ENCODE measurements at regions not wholly inside any gene's neighbourhood (a gene's known extent, or its start where the extent isn't known, plus 50 kb on each side); places are given as distances from the start of the nearest gene placed in this dataset.

GRCh38 chr1:244265507-244265906, 186.2 kb downstream of the ADSS2 start:
- no peak for DNase-seq (ENCODE audit: low spot score)

DNA sequence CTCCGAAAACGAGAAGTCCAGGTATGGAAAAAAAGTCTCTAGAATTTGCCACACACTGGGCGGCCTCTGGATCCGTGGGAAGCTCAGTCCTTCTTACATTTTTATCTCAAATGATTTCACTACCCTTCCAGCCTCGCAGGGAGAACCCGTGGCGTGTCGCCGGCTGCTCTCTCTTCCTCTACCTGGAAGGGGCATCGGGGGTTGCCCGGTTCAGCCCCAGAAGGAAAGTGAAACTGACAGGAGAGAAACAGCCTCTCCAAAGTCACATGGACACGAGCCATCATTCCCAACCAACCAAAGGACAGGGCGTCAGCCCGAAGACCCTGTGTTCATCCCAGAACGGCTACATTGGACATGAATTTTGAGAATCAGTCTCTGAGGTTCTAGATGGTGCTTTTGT, 182.5 kb downstream of the ADSS2 start:
- no peak for DNase-seq (ENCODE audit: low spot score)

GRCh38 chr1:244271004-244271403, 180.7 kb downstream of the ADSS2 start:
- DNase-seq (ENCODE audit: low spot score), result no peak

GRCh38 chr1:244271691-244272308, 179.9 kb downstream of the ADSS2 start:
- DNase-seq (ENCODE audit: low spot score), result no peak

GRCh38 chr1:244272471-244273261, 179.0 kb downstream of the ADSS2 start:
- peak; percentile 79 for DNase-seq (ENCODE audit: low spot score)

- no peak for DNase-seq (ENCODE audit: low spot score)
Observed at GRCh38 chr1:244273262-244273844, 178.4 kb downstream of the ADSS2 start.

DNA sequence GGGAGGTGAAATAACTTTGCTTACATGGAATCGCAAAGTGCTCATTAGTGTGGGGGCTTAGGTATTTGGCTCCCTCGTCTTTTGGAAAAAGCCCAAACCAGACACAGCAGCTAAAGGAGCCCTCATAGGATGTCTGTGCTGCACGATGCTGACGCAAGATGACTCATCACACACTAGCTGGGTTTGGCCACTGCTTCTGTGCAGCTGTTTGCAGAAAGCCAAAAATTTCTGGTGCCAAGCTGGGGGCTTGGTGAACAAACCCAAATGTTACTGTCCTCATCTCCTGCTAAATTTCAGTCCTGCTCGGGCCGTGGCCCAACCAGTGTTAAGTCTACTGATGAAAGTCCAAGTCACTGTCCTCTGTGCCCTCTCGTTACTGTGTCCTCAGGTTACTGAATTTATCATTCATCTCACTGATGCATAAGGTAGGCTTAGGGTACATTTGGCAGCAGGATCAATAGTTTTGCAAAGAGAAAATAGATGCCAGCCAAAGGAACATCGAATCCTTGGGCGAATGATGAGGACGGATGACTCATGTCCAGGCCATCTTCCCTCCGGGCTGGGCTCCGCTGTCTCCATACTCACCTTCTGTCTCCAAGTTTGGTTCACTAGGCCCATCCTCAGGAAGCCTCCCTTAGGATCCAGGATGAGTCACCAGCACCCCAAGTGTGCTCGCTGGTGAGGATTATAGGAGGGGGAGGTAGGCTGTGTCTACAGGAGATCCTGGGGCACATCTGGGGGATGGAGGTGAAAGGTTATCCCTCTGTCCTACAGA, 177.7 kb downstream of the ADSS2 start:
- DNase-seq (ENCODE audit: low spot score), result no peak

GRCh38 chr1:244276646-244277045, 175.1 kb downstream of the ADSS2 start:
- DNase-seq (ENCODE audit: low spot score), result no peak

DNA sequence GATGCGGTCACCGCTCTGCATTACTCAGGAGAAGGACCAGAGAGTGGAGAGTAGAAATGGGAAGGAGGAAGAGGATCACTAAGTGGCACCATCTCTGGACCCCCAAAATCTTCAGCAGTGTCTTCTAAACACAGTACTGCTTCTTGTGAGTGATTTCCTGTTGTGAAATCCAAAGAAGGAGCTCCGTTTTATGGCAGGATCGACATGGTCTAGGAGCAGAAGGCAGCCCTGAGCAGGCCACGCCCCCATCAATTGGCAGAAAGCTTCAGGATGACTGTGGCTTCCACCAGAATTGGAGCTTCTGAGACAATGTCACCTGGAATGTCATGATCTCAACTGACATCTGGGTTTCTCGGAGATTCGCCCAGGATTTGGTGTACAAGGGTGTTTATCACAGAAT, 171.5 kb downstream of the ADSS2 start:
- DNase-seq (ENCODE audit: low spot score), result no peak

- no peak for DNase-seq (ENCODE audit: low spot score)
Observed at GRCh38 chr1:244280859-244281258, 170.8 kb downstream of the ADSS2 start.

- DNase-seq (ENCODE audit: low spot score), result no peak
Observed at GRCh38 chr1:244283772-244284171, 167.9 kb downstream of the ADSS2 start.

DNA sequence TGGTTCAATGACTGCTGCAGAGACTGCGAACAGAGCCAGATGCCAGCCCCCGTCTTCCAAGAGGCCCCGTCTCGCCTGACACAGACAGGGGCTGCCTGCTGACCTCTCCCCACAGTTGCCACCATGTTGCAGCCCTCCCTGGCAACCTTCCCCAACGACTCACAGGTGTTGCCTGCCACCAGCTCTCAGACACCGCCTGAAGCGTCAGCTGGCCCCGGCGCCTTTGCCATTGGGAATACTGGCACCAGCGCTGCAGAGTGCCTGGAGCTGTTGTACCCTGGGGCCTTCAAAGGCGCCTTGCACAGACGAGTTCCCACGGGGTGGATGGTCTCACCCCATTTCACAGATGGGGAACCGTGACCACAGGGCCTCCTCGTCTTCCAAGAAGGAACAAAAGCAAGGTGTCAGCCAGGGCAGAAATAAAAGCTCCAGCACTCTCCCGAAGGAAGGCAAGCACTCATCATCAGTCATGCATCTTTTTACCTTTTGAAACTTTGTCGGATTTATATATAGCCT, 167.0 kb downstream of the ADSS2 start:
- DNase-seq (ENCODE audit: low spot score), result no peak

DNA sequence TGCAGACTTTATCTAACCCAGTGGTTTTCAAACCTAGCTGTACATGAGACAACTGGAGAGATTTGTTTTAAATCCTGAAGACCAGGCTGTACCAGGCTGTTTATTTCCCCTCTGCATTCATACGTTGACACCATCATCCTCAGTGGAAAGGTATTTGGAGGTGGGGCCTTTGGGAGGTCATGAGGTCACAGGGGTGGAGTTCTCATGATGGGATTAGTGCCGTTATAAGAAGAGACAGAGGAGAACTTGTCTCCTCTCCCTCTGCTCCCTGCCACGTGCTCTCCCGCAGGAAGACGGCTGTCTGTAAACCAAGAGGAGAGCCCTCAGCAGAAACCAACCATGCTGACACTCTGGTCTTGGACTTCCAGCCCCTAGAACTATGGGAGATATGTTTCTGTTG, 165.4 kb downstream of the ADSS2 start:
- no peak for DNase-seq (ENCODE audit: low spot score)

DNA sequence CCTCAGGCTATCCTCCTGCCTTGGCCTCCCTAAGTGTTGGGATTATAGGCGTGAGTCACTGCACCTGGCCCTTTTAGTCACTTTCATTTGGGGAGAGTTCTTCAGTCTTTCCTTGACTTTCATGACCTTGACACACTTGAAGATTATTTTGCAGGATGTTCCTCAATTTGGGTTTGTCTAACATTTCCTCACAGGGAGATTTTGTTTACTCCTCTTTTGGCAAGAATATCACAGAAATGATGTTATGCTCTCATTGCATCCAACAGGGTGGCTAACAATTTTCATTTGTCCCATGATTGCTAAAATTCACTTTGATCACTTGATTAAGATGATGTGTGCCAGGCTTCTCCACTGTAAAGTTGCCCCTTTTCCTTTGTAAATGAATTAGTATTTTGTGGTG, 164.0 kb downstream of the ADSS2 start:
- DNase-seq (ENCODE audit: low spot score), result no peak

- DNase-seq (ENCODE audit: low spot score), result no peak
Observed at GRCh38 chr1:244288663-244289062, 163.0 kb downstream of the ADSS2 start.

DNA sequence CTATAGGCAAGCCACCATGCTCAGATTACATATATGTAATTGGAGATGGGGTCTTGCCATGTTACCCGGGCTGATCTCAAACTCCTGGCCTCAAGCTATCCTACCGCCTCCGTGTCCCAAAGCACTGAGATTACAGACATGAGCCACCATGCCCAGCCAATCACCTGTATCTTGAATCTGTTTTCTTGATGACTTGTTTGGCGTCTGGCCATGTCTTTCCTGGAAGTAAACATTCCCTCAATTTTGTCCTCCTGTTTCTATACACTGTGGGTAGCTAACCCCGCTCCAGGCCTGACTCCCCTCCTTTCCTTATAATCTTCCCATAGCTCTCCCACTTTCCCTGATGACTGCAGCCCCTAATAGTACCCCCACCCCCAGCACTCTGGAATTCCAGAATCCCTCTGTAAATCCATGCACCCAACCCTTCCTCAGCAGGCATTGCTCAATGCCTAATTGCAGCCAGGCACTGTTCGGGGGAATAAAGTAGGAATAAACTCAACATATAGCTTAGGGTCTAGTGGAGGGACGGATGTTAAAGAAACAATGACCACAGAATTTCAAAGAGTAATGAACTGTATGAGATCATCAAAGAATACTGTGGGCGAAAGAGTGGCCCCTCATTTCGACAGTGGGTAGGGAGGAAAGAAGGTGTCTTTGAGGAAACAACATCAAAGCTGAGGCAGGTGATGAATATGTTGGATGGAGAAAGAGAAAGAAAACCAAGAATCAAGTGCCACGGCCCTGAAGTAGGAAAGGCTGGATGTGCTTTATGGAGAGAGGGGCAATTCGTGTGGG, 161.5 kb downstream of the ADSS2 start:
- no peak for DNase-seq (ENCODE audit: low spot score)

GRCh38 chr1:244291236-244292201, 160.2 kb downstream of the ADSS2 start:
- no peak for DNase-seq (ENCODE audit: low spot score)

GRCh38 chr1:244294599-244295224, 157.0 kb downstream of the ADSS2 start:
- DNase-seq (ENCODE audit: low spot score), result no peak

- DNase-seq (ENCODE audit: low spot score), result no peak
Observed at GRCh38 chr1:244296003-244296402, 155.7 kb downstream of the ADSS2 start.

DNA sequence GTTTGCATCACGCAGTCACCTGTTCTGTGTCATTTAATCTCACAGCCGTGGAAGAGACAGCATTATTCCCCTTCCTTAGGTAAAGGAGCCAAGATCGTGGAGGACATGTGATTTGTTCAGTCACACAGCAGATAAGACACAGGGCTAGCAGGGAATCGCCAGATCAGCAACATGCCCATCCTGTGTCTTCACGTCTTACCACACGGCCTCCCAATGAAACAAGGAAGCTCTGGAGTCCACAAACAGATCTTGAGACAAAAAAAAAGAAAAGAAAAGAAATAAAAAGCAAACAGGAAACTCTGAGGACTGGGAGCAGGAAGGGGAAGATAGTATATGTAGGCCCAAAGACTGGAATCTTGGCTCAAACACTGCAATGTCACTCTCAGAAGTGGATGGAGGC, 155.3 kb downstream of the ADSS2 start:
- no peak for DNase-seq (ENCODE audit: low spot score)

All from CD4-positive, alpha-beta T cell treated with Interleukin-2 at 100 ng/mL for 4 hours (primary cell).